Left colon (tissue), 2 donors: ENCODE measurements at regions not wholly inside any gene's neighbourhood (a gene's known extent, or its start where the extent isn't known, plus 50 kb on each side); places are given as distances from the start of the nearest gene placed in this dataset.

Experiments used
- ATAC-seq: fragments of 200-7000 bp; cut with Tn5 transposase; one replicate; pipeline ENCODE4 v1.9.1; 2020; ENCODE audit warnings: mild to moderate bottlenecking, moderate library complexity
- DNase-seq, 2 donors: peaks; one replicate each; pipeline ENCODE4 v3.0.0-alpha.2; 2020
- intact Hi-C, 2 donors: fragments of 100-400 bp; cut with DNase I in 1 of 2; cut with micrococcal nuclease in 1 of 2; formaldehyde crosslinking; loops; one replicate each; pipeline versions ENCODE4 v1.11.2 to v1.14.0; 2022; cut with DNase I, micrococcal nuclease
- donor health status: DM: no; HTN: no; CAD: no.
- donor health status: DM: yes; HTN: yes; CAD: no.

DNA sequence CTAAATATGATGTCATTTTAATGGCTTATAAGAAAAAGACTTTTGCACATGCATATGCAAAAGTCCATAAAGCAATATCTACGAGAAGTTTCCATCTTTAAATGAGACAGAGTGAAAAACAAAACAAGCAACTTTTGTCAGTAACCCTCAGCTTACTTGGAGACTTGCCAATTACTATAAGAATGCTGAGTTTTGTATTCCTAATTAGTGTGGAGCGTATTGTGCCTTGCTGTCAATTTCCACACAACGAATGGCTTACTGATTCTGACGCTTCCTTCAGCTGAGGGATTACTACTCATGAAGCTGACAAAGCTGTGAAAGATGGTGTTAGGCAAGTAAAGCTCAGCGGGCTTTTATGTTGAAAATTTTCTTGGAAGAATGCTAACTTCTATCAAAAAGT, 440.4 kb upstream of the ADAMTS5 start:
- DNase-seq (no peak), ATAC-seq (no peak)
- intact Hi-C loops, result no loop called here

DNA sequence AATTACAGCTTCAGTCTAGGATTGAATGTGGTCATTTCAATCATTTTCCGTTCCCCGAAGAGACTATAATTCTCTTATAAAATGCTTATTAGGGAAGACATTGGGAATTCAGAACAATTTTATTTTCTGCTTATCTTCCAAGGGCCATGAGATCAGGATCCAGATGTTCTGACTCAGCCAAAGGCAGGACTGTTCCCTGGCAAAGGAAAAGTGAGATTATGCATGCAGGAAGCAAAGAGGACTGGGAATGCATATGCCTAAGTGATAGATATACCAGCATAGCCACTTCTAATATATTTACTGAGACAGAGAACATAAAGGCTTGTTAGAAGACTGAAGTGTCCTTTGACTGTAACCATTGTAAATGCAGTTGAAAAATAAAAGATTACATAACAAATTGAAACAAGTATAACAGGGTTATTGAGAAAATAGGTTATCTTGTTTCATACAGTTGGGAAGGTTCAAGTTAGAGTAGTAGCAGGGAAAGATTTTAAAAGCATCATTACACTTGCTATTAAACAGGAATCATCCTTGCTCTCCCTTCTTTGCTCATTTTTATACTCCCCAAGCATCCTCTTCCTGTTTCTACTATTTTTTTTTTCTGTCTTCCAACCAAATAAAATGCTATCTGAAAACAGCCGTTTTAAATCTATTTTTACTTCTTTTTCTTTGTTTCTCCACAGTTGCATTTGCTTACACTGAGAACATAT, 439.6 kb upstream of the ADAMTS5 start:
- intact Hi-C loops, result no loop called here
- DNase-seq (no peak), ATAC-seq (no peak)

DNA sequence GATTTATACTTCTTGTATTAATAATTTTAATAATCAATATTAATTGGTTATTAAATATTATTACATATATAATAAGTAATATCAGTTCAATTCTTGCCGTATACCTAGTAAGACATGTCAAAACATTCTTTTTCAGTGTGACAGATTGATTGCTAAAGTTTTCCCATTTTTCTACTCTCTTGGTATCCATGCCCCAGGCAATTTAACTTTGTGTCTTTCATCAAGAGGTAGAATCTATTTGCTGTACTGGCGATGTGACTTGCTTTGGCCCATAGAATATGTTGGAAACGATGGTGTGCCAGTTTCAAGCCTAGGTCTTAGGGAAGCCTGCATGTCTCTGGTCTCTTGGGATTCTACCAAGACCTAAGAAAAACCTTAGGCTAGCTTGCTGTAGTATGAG, 436.1 kb upstream of the ADAMTS5 start:
- intact Hi-C loops, result no loop called here
- DNase-seq (no peak), ATAC-seq (no peak)

DNA sequence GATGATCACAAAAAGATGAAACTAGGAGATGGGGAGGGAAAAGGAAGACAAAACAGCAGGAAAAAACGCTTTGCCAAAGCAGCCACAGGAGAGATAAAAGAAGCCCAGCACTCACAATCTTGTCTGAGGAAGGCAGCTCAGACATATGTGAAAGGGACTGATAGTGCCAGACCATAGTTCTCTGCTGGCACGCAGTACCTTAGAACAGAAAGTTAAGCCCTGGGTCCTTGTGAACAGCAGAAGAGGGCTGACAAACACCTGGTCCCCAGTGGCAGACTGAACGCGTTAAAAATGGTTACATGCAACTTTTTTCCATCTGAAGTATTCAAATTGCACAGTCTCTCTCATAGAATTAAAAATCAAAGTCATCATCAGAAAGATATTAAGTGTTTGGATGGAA, 433.2 kb upstream of the ADAMTS5 start:
- DNase-seq, result no peak
- ATAC-seq, result no peak
- intact Hi-C loops, result no loop called here

DNA sequence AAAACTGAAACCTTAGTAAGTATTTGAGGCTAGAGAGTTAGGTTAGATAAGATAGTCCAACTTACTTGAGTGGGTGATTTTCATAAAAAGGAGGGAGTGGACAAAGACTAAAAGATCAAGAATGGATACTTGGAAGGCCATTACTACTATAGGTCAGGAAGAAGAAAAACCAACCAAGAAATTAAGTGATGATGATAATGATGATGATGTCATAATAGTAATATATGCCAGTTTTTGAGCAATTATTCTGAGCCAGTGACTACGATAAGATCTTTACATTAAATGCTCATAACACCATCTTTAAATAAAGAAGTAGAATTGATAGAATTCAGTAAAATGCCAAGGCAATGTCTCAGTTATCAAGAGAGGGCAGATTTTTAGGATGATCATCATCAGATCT, 430.7 kb upstream of the ADAMTS5 start:
- no peak for DNase-seq
- no peak for ATAC-seq
- intact Hi-C loops, result no loop called here

DNA sequence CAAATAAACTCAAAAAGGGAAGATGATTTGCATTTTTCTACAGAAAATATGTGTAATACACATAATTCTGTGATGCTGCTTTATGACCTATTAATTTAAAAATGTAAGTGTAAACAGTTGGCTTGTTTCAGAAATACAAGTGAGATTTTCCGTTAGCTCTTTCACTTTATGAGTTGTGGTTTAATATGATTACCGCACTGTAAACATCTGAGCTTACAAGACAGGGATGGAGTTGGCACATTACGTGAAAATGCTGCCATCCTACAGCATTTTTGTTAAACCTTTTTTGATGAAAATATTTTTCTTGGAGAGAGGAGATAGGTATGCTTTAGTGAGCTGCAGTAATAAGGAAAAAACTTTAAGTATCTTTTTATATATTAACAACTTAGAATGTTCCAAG, 426.8 kb upstream of the ADAMTS5 start:
- ATAC-seq (no peak), DNase-seq (no peak)
- intact Hi-C loops, result no loop called here

DNA sequence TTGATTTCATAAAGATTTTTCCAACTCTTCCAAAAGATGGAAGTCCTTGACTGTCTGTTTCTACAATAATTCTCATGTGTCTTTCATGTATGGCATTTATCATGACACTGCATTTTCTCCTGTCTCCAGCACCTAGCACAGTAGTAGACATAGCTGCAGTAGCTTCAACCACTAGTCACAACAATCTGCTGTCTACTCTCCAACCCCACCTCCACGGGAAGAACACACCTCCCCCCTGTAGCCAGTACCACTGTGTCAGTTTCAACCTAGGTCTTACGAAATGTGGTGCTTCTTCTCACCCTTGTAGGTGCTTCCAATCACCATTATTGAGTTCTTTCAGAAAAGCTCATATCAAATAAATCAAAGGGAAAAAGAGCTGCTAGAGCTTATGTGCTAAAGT, 425.1 kb upstream of the ADAMTS5 start:
- intact Hi-C loops, result no loop called here
- no peak for ATAC-seq
- no peak for DNase-seq

DNA sequence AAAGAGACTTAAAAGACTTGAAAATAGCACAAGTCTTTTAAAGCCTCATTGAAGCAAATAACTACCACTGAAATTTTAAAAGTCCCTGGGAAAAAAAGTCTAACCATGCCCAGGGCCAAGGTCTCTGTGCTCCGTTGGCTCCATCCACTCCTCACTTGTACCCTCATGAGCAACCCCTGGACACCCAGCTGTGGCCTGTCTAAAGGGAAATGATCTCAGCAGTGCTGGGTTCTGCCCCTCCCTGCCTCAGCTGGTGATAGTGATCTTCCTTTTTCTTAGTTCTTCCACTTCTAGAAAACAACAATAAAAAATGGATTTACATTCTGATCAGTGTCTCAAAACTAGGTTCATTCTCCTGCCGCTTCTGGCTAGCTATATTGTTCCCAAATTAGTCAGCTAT, 423.5 kb upstream of the ADAMTS5 start:
- ATAC-seq, result no peak
- DNase-seq, result no peak
- intact Hi-C loops, result no loop called here

DNA sequence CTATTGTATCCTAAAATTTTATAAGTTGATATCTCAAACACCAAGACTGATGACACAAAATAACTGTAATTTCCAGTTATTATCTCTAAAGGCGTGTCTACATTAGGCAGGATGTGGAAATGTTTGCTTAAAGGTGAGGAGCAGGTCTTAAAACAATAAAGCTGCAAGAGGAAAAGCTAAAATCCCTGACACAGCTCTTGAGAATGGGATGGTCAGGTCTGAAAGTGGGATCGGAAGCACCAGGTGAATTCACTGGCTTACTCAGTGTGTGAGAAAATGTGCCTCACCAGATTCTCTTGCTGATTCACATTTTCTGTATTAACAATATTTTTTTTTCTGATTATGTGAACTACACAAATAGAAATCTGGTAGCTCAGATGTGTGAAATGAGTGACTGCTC, 421.9 kb upstream of the ADAMTS5 start:
- DNase-seq (no peak), ATAC-seq (no peak)
- intact Hi-C loops, result no loop called here

DNA sequence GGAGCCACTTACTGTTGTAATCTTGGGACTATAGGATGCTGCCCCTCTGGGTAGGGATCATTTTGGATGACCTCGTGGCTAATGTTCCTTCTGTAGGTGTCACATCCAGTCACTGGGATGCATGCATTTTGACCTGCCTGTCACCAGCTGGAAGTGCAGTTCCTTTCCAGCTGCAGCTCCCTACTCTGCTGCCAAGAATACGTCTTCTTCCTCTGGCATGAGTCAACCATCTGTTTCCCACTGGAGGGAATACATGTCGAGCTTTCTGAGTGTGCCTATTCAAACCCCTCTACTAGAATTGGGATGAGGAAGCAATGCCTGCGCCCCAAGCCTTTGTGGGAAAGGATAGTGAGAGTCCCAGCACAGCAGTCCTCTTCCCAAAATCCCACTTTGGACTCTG, 415.5 kb upstream of the ADAMTS5 start:
- no peak for ATAC-seq
- intact Hi-C loops, result no loop called here
- DNase-seq, result no peak

DNA sequence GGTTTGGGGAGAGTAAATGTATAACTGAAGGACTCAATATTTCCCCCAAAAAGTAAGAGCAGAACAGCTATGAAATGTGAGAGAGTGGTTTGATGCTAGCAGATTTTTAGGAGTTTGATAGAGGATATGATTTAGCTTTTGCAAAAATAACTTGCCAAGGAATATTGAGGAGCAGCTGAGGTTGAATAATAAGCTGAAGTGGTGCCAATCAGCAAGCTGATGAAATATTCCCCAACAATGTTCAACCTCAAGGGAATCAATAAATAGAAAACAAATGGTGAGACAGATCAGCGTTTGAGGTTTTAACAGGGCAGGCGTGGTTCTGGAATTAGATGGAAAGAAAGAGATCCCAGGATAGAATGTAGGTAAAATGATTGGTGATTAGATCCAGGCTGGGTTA, 413.4 kb upstream of the ADAMTS5 start:
- intact Hi-C loops, result no loop called here
- no peak for ATAC-seq

DNA sequence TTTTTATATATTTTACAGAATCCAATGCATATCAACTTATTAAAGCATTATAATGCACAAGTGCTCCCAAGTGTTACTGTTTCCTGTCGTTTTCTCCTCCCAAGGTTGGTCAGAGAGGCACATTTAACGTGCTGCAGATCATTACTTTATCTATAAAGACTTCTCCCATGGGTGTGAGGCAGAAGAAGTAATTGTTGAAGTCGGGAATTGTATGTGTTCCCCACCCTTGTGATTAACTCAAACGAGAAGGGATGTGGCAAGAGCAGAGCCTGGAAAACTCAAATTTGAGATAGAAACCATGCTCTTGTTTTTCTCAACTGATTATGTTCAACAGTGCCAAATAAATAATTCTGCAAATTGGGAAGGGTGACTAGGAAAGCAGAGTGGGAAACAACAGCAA, 412.5 kb upstream of the ADAMTS5 start:
- intact Hi-C loops, result no loop called here
- no peak for DNase-seq
- no peak for ATAC-seq

More for the DNA sequence above, 413.4 kb upstream of the ADAMTS5 start:
- DNase-seq, result no peak

DNA sequence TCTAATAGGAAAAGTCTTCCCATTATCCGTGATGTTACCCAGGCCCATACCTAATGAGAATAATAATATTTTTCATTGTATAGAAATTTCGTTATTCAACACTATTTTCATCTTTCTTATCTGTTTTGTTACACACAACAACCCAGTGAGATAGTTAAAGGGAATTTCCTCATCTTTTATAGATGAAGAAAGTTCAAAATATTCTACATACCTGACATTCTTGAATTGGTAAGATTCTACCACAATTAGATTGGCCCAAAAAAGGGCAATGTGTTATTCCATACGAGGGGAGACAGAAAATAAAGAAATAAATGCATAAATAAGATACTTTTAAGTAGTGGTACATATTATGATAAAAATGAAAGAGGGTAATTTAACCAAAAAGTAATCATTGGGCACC, 405.5 kb upstream of the ADAMTS5 start:
- DNase-seq (no peak), ATAC-seq (no peak)
- intact Hi-C loops, result no loop called here

DNA sequence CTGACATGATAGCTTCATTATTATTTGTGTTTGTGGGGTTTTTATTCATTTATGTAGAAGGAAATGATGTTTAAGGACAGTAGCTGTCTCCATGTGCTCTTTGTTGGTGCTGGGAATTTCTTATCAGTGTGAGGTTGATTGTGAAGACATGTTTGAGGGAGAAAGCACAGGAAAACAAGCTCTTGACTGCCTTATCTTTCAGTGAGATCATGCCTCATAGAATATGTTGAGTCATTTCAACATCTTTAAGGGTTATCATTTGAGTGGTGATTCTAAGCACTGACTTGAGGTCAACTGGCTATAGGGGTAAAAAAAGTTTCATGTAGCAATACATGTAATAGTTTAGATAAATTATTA, 405.1 kb upstream of the ADAMTS5 start:
- ATAC-seq (no peak), DNase-seq (no peak)
- intact Hi-C loops, result no loop called here

DNA sequence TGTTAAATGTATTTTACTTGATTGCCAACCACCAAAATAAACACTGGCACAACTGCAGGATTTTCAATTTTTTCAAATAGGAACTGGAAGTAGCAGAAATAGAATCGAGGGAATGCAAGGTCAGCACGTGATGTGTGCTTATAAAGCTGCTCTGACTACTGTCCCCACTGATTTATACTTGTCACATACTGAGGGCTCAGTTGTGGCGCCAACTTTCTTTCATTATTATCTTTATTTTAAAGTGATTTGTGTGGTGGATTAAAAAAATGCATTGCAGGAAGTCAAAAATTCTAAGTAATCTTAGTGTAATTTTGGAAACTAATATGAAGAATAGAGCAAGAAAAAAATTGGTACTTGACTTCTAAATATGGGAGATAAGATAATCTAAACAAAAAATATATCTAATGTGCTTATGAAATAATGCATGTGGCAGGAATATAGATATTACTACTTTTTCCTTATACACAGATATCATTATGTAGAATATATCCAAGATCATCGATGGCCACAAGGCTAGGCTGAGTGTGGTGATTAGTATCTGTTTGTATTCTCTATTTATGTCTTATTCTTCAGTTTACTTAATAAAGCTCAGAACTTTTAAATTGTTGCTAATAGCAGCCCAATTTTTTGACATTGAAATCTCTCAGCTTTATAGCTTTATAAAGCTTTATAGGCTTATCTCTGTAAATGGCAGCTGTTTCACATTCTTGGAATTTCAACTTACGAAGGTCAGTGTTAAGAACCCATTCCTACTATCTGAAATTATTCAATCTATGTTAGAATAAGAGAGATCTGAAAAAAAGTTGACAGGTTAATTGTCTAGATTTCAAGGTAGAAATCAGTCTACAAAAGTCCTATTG, 404.5 kb upstream of the ADAMTS5 start:
- intact Hi-C loops, result no loop called here
- no peak for ATAC-seq
- DNase-seq, result no peak

DNA sequence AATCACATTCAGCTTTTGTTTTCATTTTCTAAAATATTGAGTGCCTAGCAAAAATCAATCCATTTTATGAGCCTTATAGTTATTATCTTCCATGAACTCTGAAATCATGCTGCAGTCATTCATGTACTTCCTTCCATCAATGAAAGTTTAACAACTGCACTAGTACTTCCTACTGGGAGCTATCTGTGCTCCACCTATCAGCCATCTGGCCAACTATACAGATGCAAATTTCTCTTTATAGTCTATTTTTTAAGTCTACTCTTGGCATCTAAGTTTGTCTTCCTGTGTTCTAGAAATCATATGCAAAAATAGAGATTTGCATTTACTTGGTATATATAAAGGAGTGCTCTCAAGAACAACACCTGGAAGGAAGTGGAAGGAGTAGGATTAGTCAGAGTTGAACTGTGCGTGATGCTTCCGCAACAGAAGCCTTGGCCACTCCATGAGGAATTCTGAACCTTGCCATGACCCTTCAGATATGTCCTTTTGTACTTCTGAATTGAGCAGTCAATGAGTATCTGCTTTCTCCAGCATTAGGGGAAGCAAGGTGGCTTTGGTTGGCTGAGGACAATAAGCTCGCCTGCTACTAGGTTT, 403.2 kb upstream of the ADAMTS5 start:
- ATAC-seq (no peak), DNase-seq (no peak)
- intact Hi-C loops, result no loop called here

DNA sequence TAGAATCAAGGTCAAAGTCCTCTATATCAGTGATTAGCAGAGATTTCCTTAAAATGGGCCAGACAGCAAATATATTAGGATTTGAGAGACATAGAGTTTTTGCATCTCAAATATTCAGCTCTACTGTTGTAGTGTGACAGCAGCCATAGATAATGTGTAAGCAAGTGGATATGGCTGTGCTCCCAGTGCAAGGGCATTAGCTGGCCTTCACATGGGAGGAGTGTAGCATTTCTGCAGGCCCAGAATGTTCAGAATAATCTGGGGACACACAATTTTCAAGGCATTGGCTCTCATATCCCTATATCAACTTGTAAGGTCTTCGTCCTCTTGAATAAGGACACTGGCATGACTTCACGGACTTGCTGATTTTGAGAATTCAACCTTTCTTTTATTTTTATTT, 402.3 kb upstream of the ADAMTS5 start:
- DNase-seq, result no peak
- intact Hi-C loops, result no loop called here
- no peak for ATAC-seq

DNA sequence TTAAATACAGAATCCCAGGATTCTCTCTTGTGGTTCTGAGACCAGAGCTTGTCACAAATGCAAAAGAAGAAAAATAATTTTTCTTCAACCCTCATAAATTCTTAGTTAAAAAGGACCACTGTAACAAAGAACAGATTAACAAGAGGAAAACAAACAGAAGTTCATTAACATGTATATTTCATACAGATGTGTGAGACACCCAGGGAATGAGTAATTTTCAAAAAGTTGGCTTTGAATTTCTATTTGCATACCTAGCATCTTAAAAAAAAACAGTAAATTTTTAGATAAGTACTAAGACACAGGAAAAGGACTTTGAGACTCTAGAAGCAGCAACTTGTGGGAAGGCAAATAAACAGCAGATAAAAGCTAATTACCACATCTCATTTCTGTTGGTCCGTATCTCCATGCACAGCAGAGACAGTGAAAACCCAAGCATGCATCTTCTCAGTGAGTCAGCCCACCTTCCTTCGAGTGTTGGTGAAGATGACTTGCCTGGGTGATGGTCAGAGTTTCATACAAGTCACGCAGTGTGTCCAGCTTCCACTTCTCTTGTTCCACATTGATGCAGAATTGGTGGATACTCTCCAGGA, 399.9 kb upstream of the ADAMTS5 start:
- ATAC-seq, result no peak
- no peak for DNase-seq
- intact Hi-C loops, result no loop called here

DNA sequence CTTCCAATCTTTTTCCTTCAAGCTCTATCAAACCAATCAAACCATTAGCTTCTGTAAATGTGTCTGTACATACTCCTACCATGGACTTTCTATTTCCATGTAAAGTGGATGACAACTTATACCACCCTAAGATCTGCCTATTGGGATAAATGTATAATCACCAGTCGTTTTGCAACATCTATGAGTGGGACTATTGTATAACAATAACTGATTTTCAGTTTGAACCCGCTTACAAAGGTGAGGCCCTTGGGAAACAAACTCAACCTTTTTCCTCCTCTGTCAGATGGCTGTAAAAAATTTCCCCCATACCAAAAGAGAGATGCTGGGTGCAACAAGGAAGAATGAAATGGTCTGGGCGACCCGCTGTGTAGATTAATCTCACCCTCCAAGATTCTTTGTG, 399.1 kb upstream of the ADAMTS5 start:
- ATAC-seq (no peak), DNase-seq (no peak)
- intact Hi-C loops, result no loop called here

DNA sequence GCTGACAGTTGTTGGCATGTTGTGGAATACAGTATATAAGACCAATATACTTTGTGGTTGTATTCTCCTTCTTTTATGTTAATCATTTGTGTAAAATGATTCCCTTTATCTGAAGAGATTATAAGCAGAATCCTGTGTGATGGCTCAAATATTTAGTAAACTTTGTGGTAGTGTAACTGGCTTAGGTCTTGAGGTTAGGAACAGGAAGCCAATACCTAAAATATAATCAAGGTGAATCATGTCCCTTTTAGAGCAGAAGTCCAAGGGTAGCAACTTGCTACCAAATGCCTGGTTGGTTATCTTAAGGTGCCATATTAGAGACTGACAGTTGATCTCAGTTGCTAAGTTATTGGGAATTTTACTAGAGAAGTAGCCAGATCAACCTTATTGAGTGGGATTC, 398.5 kb upstream of the ADAMTS5 start:
- no peak for DNase-seq
- intact Hi-C loops, result no loop called here
- ATAC-seq, result no peak
